ENCODE measurements at regions not wholly inside any gene's neighbourhood (a gene's known extent, or its start where the extent isn't known, plus 50 kb on each side); places are given as distances from the start of the nearest gene placed in this dataset.

GRCh38 chr6:167734662-167735083 is 92.0 kb upstream of the AFDN start:
- no peak for FAIRE-seq
- TF ChIP-seq TAF1 (IDR thresholded peaks at IDR 0.05; ENCODE audit: borderline replicate concordance, low read depth, low read length): no peak
- no peak for TF ChIP-seq POLR2AphosphoS5 (IDR thresholded peaks at IDR 0.05; ENCODE audit: low read depth, low read length)
- no peak for DNase-seq (ENCODE audit: insufficient read length)

GRCh38 chr6:167735084-167735950 is 91.4 kb upstream of the AFDN start:
- no peak for FAIRE-seq
- DNase-seq (ENCODE audit: insufficient read length): no peak
- no peak for TF ChIP-seq POLR2AphosphoS5 (IDR thresholded peaks at IDR 0.05; ENCODE audit: low read depth, low read length)
- TF ChIP-seq TAF1 (IDR thresholded peaks at IDR 0.05; ENCODE audit: borderline replicate concordance, low read depth, low read length): no peak
- no peak for TF ChIP-seq POLR2A (IDR thresholded peaks at IDR 0.05; ENCODE audit: low read depth, low read length)

- no peak for FAIRE-seq
- TF ChIP-seq POLR2AphosphoS5 (IDR thresholded peaks at IDR 0.05; ENCODE audit: low read depth, low read length) (no peak), POLR2A (IDR thresholded peaks at IDR 0.05; ENCODE audit: low read depth, low read length) (no peak), TAF1 (IDR thresholded peaks at IDR 0.05; ENCODE audit: borderline replicate concordance, low read depth, low read length) (no peak)
- DNase-seq (ENCODE audit: insufficient read length): no peak
These were observed 90.8 kb upstream of the AFDN start for GRCh38 chr6:167735951-167736288.

GRCh38 chr6:167736486-167737204 is 90.1 kb upstream of the AFDN start:
- TF ChIP-seq POLR2AphosphoS5 (IDR thresholded peaks at IDR 0.05; ENCODE audit: low read depth, low read length) (no peak), TAF1 (IDR thresholded peaks at IDR 0.05; ENCODE audit: borderline replicate concordance, low read depth, low read length) (no peak), POLR2A (IDR thresholded peaks at IDR 0.05; ENCODE audit: low read depth, low read length) (no peak)
- FAIRE-seq: no peak

GRCh38 chr6:167737205-167737830 is 89.4 kb upstream of the AFDN start:
- no peak for TF ChIP-seq POLR2AphosphoS5 (IDR thresholded peaks at IDR 0.05; ENCODE audit: low read depth, low read length)
- no peak for DNase-seq (ENCODE audit: insufficient read length)
- FAIRE-seq: no peak

More at GRCh38 chr6:167736486-167737204, 90.1 kb upstream of the AFDN start:
- DNase-seq (ENCODE audit: insufficient read length): no peak

- TF ChIP-seq POLR2A (IDR thresholded peaks at IDR 0.05; ENCODE audit: low read depth, low read length): no peak
- TF ChIP-seq POLR2AphosphoS5 (IDR thresholded peaks at IDR 0.05; ENCODE audit: low read depth, low read length): no peak
- TF ChIP-seq TAF1 (IDR thresholded peaks at IDR 0.05; ENCODE audit: borderline replicate concordance, low read depth, low read length): no peak
- no peak for DNase-seq (ENCODE audit: insufficient read length)
- FAIRE-seq: no peak
These were observed 88.3 kb upstream of the AFDN start for GRCh38 chr6:167738386-167738785.

GRCh38 chr6:167739721-167740475 is 86.8 kb upstream of the AFDN start:
- FAIRE-seq (no peak), DNase-seq (ENCODE audit: insufficient read length) (no peak)
- TF ChIP-seq POLR2AphosphoS5 (IDR thresholded peaks at IDR 0.05; ENCODE audit: low read depth, low read length): no peak
- TF ChIP-seq TAF1 (IDR thresholded peaks at IDR 0.05; ENCODE audit: borderline replicate concordance, low read depth, low read length): no peak
- no peak for TF ChIP-seq POLR2A (IDR thresholded peaks at IDR 0.05; ENCODE audit: low read depth, low read length)

GRCh38 chr6:167742719-167743303 is 83.9 kb upstream of the AFDN start:
- TF ChIP-seq TAF1 (IDR thresholded peaks at IDR 0.05; ENCODE audit: borderline replicate concordance, low read depth, low read length) (no peak), POLR2AphosphoS5 (IDR thresholded peaks at IDR 0.05; ENCODE audit: low read depth, low read length) (no peak), POLR2A (IDR thresholded peaks at IDR 0.05; ENCODE audit: low read depth, low read length) (no peak)
- FAIRE-seq: no peak
- no peak for DNase-seq (ENCODE audit: insufficient read length)

- no peak for TF ChIP-seq POLR2AphosphoS5 (IDR thresholded peaks at IDR 0.05; ENCODE audit: low read depth, low read length)
- no peak for TF ChIP-seq POLR2A (IDR thresholded peaks at IDR 0.05; ENCODE audit: low read depth, low read length)
- TF ChIP-seq TAF1 (IDR thresholded peaks at IDR 0.05; ENCODE audit: borderline replicate concordance, low read depth, low read length): no peak
- DNase-seq (ENCODE audit: insufficient read length) (no peak), FAIRE-seq (no peak)
These were observed 81.7 kb upstream of the AFDN start for GRCh38 chr6:167744681-167745669.
